HG03280 (cell line): ENCODE measurements at regions not wholly inside any gene's neighbourhood (a gene's known extent, or its start where the extent isn't known, plus 50 kb on each side); places are given as distances from the start of the nearest gene placed in this dataset.
"Not testable (repeated sequence)": the region's sequence is repeated elsewhere in the genome, so short reads cannot be mapped to it uniquely, and the experiment has no call there.

Experiments
- ATAC-seq: cut with Tn5 transposase; IDR thresholded peaks from one replicate; pipeline ENCODE4 v1.9.1; 2021; ENCODE audit warnings: mild to moderate bottlenecking, moderate library complexity; ENCODE audit not compliant: unreplicated experiment

DNA sequence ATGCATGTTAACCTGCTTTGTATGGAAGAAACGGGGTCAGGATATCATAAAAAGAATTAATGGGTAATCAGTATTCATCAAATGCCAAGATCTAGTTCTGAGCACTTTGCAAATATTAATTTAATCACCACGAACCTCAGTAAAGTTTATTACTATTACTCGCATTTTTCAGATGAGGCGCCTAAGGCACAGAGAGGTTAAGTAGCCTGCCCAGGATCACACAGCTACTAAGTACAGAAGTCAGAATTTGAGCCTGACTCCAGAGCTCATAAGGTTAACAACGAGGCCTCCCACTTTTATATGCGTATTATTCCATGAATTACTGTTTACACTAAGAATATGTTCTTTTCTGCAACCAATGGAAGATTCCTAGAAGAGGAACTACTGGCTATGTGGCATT, 109.6 kb upstream of the KLF13 start:
- no peak for ATAC-seq

- no peak for ATAC-seq
Measured at GRCh38 chr15:31217566-31218270, 108.9 kb upstream of the KLF13 start.

DNA sequence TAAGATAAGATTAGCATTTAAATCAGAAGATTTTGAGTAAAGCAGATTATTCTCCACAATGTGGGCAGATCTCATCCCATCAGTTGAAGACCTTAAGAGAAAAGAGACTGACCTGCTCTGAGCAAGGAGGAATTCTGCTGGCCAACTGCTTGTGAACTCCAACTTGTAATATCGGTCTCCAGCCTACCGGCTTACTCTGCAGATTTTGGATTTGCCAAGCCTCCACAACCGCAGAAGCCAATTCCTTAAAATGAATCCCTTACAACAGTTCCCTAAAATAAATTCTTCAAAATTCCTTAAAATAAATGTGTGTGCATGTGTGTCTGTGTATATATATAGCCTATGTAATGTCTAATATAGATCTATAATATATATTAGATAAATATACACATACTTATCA, 107.4 kb upstream of the KLF13 start:
- ATAC-seq: no peak

GRCh38 chr15:31221936-31222515, 104.6 kb upstream of the KLF13 start:
- ATAC-seq: no peak

GRCh38 chr15:31222773-31223341, 103.8 kb upstream of the KLF13 start:
- no peak for ATAC-seq

- ATAC-seq: no peak
Measured at GRCh38 chr15:31223478-31224350, 102.9 kb upstream of the KLF13 start.

DNA sequence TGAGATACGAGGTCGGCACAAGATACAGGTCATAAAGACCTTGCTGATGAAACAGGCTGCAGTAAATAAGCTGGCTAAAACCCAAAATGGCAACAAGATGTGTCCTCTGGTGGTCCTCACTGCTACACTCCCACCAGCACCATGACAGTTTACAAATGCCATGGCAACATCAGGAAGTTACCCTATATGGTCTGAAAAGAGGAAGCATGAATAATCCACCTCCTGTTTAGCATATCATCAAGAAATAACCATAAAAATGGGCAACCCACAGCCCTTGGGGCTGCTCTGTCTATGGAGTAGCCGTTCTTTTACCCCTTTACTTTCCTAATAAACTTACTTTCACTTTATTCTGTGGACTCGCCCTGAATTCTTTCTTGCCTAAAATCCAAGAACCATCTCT, 102.0 kb upstream of the KLF13 start:
- not testable (repeated sequence) for ATAC-seq

- ATAC-seq: no peak
Measured at GRCh38 chr15:31225356-31225955, 101.2 kb upstream of the KLF13 start.

DNA sequence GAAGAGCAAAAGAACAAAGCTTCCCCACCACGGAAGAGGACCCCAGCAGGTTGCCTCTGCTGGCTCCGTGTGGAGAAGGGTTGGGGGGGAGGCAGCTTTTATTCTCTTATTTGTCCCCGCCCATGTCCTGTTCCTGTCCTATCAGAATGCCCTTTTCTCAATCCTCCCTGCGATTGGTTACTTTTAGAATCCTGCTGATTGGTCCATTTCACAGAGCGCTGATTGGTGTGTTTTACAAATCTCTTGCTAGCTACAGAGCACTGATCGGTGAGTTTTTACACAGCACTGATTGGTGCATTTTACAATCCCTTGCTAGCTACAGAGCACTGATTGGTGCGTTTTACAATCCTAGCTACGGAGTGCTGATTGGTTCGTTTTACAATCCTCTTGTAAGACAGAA, 100.6 kb upstream of the KLF13 start:
- ATAC-seq: no peak

DNA sequence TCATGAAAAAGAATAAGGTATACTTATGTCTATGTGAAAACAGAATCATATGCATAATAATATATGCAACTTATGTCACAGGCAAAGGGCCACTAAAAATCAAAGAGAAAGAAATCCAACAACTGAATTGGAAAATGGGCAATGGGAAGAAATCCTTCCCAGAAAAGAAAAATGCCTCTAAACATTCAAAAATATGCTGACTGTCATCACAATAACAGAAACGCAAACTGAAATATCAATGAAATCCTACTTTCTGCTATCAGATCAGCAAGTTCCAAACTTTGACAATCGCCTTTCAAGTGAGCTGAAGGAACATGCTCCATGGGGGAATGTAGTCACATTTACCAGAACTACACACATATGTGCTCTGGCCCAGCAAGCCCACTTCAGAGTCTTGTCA, 99.4 kb upstream of the KLF13 start:
- no peak for ATAC-seq

DNA sequence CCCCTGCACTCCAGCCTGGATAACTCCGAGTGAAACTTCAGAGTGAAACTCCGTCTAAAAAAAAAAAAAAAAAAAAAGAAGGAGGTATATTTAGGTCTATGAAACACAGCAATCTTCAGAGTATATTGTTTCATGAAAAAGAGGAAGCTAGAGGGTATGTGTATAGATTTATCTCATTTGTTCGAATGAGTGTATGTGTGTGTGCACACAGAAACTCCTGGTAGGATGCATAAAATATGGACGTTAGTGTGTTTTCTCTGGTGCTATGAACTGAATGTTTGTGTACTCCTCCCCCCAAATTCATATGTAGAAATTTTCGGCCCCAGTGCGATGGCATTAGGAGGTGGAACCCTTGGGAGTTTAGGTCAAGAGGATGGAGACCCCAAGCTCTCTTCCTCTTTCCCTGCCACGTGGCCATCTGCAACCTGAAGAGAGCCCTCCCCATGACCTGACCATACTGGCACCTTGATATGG, 98.6 kb upstream of the KLF13 start:
- ATAC-seq: no peak

DNA sequence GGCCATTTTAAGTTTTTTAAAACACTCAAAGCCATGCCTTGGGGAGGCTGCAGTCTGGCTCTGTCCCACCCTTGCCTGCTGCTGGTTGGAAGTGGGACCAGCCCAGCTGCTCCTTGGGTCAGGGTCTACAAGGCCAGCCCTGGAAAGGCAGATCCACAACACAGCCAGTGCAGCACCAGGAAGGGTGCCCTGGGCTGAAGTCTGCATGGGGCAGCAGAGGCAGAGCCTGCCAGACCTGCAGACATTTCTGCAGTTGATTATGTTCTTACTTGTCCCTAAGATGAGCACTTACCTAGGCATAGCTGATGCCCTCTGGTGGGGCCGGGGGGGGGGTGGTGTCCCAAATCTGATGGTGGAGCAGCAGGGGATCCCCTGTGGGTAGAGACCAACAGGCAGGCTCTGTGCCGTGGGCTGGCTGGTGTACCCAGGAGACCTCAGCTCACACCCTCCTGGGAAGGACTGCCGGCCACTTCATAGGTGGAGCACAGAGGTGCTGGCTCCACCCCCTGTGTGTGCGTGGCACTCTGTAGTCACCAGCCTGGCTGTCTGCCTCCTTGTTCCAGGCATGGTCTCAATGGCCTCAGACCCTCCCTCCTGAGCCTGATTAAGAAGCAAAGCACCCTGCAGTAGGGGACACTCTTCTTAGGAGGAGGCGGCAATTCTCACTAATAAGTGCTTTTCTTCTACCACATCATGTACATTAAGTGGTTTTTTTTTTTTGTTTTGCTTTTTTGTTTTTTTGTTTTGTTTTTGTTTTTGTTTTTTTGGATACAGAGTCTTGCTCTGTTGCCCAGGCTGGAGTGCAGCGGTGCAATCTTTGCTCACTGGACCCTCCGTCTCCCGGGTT, 97.4 kb upstream of the KLF13 start:
- ATAC-seq: peak; percentile 54

- peak; percentile 82 for ATAC-seq
Measured at GRCh38 chr15:31230630-31231485, 95.8 kb upstream of the KLF13 start.

GRCh38 chr15:31234815-31235214, 91.8 kb upstream of the KLF13 start:
- no peak for ATAC-seq

DNA sequence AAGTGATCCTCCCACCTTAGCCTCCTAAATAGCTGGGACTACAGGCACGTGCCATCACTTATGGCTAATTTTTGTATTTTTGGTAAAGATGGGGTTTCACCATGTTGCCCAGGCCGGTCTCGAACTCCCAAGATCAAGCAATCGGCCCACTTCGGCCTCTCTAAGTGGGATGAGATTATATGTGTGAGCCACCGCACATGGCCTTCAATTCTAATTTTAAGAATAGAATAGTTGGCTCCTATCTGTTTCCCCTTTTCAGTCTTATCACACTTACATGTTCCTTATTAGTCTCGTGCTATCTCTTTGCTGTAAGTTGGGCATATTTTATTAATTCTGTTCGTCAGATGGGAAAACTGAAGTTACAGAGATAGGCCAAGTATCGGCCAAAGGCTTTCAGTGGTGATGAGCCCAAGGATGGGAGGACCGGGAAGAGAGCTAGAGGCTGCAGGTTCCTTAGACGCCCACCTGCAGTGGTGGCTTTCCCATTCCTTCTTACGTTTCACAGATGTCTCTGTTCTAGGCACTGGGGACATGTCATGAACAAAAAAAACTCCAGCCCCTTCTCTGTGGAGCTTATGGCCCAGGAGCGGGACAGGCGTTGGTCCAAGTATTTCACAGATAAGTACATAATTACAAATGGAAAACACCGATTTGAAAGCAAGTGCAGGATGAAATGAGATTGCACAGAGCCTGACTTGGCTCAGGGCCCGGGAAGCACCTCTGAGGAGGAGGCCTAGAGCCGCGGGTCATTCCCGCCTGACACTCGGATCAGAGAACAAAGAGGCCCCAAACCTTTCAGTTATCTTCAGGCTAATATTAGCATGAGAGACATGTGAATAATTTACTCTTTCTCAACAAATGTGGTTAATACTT, 91.1 kb upstream of the KLF13 start:
- ATAC-seq: no peak

- no peak for ATAC-seq
Measured at GRCh38 chr15:31236184-31237042, 90.2 kb upstream of the KLF13 start.

- ATAC-seq: no peak
Measured at GRCh38 chr15:31237043-31237324, 89.7 kb upstream of the KLF13 start.

DNA sequence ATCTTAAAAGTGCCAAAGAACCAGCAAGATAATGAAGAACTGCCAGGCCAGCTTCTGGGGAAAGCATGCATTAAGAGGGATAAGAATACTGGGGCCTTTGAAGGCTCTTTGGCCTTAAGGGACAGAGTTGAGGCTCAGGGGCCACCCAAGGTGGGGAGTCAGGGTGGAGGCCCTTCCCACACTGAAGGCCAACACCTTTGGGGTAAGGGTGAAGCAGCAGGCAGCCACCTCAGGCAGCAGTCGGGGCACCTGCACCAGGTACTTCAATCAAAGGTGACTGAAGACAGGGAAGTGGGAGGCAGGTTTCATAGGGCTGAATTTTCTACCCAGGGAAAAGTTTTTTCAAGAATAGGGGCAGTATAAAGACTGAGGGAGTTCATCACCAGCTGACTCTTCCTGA, 87.7 kb upstream of the KLF13 start:
- ATAC-seq: no peak
